HG03039 (cell line): ENCODE measurements at regions not wholly inside any gene's neighbourhood (a gene's known extent, or its start where the extent isn't known, plus 50 kb on each side); places are given as distances from the start of the nearest gene placed in this dataset.
"Not testable (repeated sequence)": the region's sequence is repeated elsewhere in the genome, so short reads cannot be mapped to it uniquely, and the experiment has no call there.

Source experiments
- ATAC-seq: cut with Tn5 transposase; IDR thresholded peaks from one replicate; pipeline ENCODE4 v1.9.1; 2021; ENCODE audit warnings: mild to moderate bottlenecking, moderate library complexity; ENCODE audit not compliant: unreplicated experiment

- ATAC-seq = not testable (repeated sequence)
These were observed 282.5 kb upstream of the TACR3 start for GRCh38 chr4:104002318-104002717.

DNA sequence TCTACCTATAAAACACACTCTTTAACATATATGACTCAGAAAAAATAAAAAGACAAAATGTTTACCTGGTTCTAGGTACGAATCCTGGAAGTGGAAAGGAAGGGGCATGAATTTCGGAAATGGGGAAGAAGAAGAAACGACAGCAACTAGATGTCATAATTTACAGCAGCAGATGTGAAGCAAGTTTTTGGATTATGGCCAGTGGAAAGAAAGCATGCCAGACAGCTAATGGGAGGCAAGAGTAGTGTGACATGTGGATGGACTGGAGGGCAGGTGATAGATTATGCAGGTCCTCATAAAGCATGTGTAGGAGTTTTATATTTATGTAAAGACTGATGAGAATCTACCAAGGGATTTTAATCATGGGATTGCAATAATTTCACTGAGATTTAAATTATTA is 279.0 kb upstream of the TACR3 start:
- ATAC-seq = no peak

- no peak for ATAC-seq
These were observed 276.9 kb upstream of the TACR3 start for GRCh38 chr4:103996637-103997036.

GRCh38 chr4:103996064-103996463 is 276.3 kb upstream of the TACR3 start:
- ATAC-seq = no peak

GRCh38 chr4:103994059-103994458 is 274.3 kb upstream of the TACR3 start:
- no peak for ATAC-seq

- ATAC-seq = no peak
These were observed 262.7 kb upstream of the TACR3 start for GRCh38 chr4:103982454-103982853.

GRCh38 chr4:103948244-103949018 is 228.6 kb upstream of the TACR3 start:
- ATAC-seq = no peak

DNA sequence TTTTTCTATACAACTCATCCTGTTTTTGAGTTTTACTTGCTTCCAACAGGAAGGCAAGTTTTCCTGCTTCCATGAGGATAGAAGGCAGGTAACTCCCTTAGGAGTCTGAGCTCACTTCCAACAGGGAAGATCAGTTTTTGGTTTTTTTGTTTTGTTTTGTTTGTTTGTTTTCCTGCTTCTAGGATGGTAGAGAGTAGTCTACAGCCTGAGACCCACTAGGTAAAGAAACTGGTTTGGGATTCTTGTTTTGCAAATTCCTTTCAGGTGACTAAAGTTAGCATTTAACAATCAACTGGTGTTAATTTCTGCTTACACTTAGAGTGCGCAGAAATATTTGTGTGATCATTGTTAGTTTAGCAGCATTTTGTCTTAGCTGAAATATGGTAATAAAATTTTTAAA is 227.8 kb upstream of the TACR3 start:
- ATAC-seq = no peak

GRCh38 chr4:103946621-103947268 is 227.0 kb upstream of the TACR3 start:
- not testable (repeated sequence) for ATAC-seq

GRCh38 chr4:103938488-103938887 is 218.7 kb upstream of the TACR3 start:
- no peak for ATAC-seq

DNA sequence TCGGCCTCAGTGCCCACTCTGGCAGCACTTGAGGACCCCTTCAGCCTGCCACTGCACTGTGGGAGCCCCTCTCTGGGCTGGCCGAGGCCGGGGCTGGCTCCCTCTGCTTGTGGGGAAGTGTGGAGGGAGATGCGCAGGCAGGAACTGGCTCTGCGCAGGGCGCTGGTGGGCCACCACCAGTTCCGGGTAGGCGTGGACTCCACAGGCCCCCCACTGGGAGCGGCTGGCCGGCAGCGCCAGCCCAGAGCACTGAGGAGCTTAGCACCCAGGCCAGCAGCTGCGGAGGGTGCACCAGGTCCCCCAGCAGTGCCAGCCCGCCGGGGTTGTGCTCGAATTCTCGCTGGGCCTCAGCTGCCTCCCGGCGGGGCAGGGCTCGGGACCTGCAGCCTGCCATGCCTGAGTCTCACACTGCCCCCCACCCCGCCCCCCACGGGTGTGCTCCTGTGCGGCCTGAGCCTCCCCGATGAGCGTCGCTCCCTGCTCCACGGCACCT is 216.9 kb upstream of the TACR3 start:
- no peak for ATAC-seq

DNA sequence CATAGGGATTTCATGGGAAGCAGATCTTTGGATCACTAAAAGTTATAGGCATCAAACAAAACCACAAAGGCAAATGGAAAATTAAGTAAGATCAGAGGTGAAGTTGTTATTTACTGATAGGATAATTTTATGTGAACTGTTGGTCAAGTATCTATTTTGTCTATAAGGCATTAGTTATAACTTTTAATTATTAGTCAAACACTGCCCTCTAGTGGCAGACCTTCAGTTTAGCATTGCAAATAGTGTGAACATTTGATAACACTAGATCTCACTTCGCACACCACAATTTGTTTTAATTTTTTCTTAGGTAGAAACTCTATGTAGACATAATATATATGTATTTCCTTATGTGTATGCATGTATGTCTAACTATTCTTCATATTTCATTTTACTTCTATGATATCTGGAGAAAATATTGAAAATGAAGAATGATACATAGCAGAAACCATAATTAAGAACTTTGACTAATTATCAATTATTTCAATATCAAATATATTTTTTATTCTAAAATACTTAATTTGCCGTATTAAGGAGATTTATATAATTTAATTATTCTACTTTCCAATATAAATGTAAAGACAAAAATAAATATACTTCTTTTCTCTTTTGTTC is 214.5 kb upstream of the TACR3 start:
- ATAC-seq = no peak

DNA sequence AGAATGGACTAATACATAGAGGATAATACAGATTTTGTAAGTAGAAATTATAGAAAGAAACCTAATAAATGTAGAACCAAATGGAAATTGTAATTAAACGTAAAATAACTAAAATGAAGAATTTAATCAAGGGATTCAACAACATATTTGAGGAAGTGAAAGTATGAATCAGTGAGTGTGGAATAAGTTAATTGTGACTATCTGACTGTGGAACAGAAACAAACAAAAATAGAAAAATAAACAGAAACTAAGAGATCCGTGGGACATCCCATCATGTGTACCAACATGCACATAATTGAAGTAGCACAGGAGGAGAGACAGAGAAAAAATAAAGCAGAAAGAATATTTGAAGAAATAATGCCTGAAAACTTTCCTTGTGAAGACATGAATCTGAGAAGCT is 208.6 kb upstream of the TACR3 start:
- no peak for ATAC-seq

- ATAC-seq = no peak
These were observed 203.8 kb upstream of the TACR3 start for GRCh38 chr4:103923551-103923950.

DNA sequence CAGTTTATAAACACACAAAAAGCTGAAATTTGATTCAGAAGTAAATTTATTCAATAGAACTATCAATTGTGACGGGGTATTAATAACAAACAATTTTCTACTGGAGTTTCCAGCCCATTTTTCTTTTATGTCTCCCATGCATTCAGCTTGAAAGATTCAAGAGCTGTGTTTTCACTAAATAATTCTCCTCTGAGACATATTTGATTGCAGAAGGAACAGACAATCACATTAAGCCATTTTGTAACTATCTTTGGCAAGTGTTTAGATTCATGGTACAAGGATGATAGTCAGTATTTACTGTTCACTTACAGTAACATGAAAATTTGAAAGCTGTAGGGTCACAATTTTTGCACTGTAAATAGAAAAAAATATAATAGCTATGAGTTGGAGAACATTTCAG is 198.4 kb upstream of the TACR3 start:
- no peak for ATAC-seq

DNA sequence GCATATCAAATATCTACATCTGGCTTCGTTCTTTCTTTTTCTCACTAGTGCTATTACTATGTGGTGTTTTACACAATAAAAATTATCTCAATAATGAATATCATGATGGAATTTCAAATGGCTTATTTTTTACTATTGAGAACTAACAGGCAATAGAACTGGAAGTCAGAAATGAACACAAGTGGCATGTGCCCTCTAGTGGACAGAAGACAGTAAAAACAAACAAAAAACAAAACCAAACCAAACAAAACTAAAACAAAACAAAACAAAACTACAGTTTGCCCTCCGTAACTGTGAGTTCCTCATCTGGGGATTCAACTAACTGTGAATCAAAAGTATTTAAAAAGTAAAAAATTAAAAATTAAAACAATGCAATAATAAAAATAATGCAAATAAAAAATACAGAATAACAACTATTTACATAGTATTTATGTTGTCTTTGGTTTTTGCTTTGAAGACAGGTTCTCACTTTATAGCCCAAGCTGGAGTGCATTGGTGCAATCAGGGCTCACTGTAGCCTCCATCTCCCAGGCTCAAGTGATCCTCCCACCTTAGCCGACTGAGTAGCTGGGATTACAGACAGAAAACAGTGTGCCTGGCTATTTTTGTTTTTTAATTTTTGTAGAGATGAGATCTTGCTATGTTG is 195.6 kb upstream of the TACR3 start:
- peak; percentile 90 for ATAC-seq

DNA sequence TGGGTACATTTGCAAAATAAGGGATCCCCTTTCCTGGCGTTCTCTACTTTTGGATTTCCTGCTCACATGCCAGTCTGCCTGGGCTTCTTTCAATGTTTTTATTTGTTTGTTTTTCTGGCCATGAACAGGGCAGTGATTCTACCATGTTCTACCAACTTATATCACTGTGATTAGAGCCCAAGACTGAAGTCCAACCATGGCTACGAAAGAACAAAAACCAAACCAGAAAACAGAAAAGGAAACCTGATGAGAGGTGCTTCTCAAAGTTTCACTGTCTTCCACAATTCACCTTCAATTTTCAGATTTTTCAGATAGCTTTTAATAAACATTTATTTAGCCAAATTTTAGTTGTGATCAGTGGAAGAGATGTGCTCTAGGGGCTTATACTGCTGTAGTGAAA is 187.6 kb upstream of the TACR3 start:
- no peak for ATAC-seq

DNA sequence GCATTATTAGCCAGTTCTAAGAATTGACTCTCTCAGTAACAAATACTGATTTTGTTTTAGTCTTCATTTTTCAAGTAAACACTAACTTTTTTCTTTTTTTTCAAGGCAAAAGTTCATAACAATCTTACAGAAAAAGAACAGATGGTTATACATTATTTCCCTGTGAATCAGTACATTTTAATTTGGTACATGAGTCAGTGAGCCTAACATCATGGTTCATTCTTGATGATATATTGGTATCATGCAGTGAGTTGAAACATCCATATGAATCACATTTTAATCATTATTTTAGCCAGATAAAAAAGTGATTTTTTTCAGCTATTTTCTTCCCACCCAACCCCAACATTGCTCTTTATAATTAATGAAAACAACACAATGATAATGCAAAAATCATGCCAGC is 184.3 kb upstream of the TACR3 start:
- ATAC-seq = no peak

DNA sequence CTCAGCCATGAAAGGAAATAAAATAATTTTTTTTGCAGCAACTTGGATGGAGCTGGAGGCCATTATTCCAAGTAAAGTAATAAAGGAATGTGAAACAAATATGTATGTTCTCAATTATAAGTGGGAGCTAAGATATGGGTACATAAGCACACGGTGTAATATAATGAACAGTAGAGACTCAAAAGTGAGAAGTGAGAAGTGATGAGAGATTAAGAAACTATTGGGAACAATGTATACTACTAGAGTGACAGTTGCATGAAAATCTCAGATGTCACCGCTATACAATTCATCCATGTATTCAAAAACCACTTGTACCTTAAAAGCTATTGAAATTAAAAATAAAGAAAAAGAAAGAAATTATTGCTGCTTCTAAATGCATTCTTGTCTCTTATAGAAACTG is 182.9 kb upstream of the TACR3 start:
- no peak for ATAC-seq

DNA sequence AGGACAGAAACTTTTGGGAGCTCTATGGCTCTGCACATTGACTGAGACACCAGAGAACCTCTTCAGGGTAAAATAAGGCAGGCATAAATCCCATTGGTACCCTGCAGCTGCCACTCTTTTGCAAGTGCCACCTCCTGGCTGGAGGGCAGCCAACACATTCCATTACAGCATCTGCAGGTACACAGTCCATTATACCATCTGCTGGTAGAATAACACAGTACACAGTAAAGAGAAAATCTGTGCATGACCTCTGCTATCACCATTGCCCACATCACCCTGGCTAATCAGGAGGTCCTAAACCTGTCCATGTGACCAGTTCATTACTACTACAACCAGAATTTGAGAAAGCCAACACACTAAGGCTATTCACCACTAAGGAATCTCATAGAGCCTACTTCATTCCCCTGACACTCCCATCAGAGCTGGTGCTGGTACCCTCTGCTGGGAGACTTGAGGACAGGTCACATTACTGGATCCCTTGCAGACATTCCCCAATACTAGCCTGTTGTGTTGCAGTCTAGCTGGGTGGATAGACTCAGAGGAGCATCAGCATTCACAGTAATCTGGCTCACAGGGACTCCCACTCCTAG is 176.2 kb upstream of the TACR3 start:
- ATAC-seq = no peak

DNA sequence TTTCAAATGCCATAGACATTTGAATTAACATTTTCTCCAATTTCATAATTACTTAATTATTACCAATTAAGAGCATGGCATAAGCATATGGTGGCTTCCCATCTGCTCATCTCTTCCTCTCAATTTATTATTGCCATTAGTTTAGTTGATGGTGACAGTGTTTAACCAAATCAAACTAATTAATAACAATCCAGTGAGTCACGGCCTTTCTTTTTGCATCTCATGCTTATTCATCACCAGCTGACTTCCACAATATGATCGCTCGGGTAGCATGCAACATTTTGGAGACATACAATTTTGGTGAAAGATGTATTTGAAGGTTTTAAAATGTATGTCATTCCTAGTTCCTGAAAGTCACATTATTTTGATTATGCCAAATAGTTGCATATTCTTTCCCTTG is 172.8 kb upstream of the TACR3 start:
- no peak for ATAC-seq
